ENCODE measurements at regions not wholly inside any gene's neighbourhood (a gene's known extent, or its start where the extent isn't known, plus 50 kb on each side); places are given as distances from the start of the nearest gene placed in this dataset.

- TF ChIP-seq ZFX (IDR thresholded peaks at IDR 0.05) (no peak), CTCF (conservative IDR thresholded peaks at IDR 0.05) (no peak)
- H3K27ac ChIP-seq = no peak overlapping the region
Measured at GRCh38 chr9:73549991-73550390, 398.3 kb downstream of the ANXA1 start.

GRCh38 chr9:73553295-73553694 is 401.6 kb downstream of the ANXA1 start:
- H3K27ac ChIP-seq = no peak overlapping the region
- TF ChIP-seq CTCF (conservative IDR thresholded peaks at IDR 0.05) (no peak), ZFX (IDR thresholded peaks at IDR 0.05) (no peak)

GRCh38 chr9:73558471-73558870 is 406.8 kb downstream of the ANXA1 start:
- no peak overlapping the region for H3K27ac ChIP-seq
- no peak for TF ChIP-seq CTCF (conservative IDR thresholded peaks at IDR 0.05)
- TF ChIP-seq ZFX (IDR thresholded peaks at IDR 0.05) = no peak

- no peak overlapping the region for H3K27ac ChIP-seq
- TF ChIP-seq ZFX (IDR thresholded peaks at IDR 0.05) (no peak), CTCF (conservative IDR thresholded peaks at IDR 0.05) (no peak)
Measured at GRCh38 chr9:73565026-73565425, 413.4 kb downstream of the ANXA1 start.

GRCh38 chr9:73565833-73566465 is 414.3 kb downstream of the ANXA1 start:
- no peak overlapping the region for H3K27ac ChIP-seq
- peak; percentile 91 for TF ChIP-seq CTCF (conservative IDR thresholded peaks at IDR 0.05)
- no peak for TF ChIP-seq ZFX (IDR thresholded peaks at IDR 0.05)

- TF ChIP-seq ZFX (IDR thresholded peaks at IDR 0.05) = no peak
- no peak for TF ChIP-seq CTCF (conservative IDR thresholded peaks at IDR 0.05)
- H3K27ac ChIP-seq = no peak overlapping the region
Measured at GRCh38 chr9:73566627-73567026, 415.0 kb downstream of the ANXA1 start.

GRCh38 chr9:73573235-73573634 is 421.6 kb downstream of the ANXA1 start:
- TF ChIP-seq CTCF (conservative IDR thresholded peaks at IDR 0.05) (no peak), ZFX (IDR thresholded peaks at IDR 0.05) (no peak)
- no peak overlapping the region for H3K27ac ChIP-seq

Measured in C4-2B (cell line).